ENCODE measurements at regions not wholly inside any gene's neighbourhood (a gene's known extent, or its start where the extent isn't known, plus 50 kb on each side); places are given as distances from the start of the nearest gene placed in this dataset.

- no peak for TF ChIP-seq POLR2A (IDR thresholded peaks at IDR 0.05; ENCODE audit: extremely low read depth, insufficient read length)
- TF ChIP-seq MAX (IDR thresholded peaks at IDR 0.05; ENCODE audit: low read depth, low read length), result no peak
- TF ChIP-seq MYC (IDR thresholded peaks at IDR 0.05; ENCODE audit: low read depth, low read length), result no peak
- TF ChIP-seq, protein P1, sequence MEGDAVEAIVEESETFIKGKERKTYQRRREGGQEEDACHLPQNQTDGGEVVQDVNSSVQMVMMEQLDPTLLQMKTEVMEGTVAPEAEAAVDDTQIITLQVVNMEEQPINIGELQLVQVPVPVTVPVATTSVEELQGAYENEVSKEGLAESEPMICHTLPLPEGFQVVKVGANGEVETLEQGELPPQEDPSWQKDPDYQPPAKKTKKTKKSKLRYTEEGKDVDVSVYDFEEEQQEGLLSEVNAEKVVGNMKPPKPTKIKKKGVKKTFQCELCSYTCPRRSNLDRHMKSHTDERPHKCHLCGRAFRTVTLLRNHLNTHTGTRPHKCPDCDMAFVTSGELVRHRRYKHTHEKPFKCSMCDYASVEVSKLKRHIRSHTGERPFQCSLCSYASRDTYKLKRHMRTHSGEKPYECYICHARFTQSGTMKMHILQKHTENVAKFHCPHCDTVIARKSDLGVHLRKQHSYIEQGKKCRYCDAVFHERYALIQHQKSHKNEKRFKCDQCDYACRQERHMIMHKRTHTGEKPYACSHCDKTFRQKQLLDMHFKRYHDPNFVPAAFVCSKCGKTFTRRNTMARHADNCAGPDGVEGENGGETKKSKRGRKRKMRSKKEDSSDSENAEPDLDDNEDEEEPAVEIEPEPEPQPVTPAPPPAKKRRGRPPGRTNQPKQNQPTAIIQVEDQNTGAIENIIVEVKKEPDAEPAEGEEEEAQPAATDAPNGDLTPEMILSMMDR (IDR thresholded peaks at IDR 0.05; ENCODE audit: low read depth, low read length), result no peak
- H3K4me3 ChIP-seq (ENCODE audit: low read depth, low read length), result no peak overlapping the region
- DNase-seq (ENCODE audit: low read depth), result no peak
These were observed 1143.6 kb downstream of the FLRT2 start for GRCh38 chr14:86673523-86673969.

DNA sequence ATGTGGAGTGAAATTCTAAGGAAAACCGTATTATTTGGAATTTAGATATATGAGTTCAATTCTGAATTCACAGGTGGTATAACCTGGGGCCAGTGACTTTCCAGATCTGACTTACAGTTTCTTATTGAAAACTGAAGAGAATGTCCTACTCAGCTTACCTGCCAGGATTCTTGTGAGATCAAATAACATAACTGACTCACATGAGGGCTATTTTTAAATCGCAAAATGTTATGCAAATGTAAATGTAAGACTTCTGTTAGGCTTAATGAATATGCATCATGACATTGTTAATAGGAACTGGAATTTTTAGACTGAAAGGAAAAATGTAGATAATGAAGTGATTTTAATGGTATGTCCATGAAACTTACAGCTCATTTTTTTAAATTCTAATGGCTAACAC, 1142.1 kb downstream of the FLRT2 start:
- no peak for TF ChIP-seq POLR2A (IDR thresholded peaks at IDR 0.05; ENCODE audit: extremely low read depth, insufficient read length)
- DNase-seq (ENCODE audit: low read depth), result no peak
- no peak overlapping the region for H3K4me3 ChIP-seq (ENCODE audit: low read depth, low read length)

DNA sequence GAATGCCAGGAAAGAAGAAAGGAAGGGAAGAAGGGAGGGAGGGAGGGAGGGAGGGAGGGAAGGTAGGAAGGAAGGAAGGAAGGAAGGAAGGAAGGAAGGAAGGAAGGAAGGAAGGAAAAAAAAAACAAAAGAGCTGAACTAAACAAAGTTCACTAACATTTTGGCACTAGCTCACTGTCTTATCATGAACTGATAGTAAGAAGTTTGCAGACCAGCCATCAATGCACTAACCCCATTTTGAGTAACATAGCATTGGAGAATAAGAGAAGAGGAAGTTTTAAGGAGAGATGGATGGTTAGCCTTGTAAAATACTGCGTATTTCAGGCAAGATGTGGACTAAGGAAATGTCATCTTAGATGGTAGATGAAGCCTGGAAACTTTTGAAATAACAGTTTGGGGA, 1136.0 kb downstream of the FLRT2 start:
- DNase-seq (ENCODE audit: low read depth), result no peak
- H3K4me3 ChIP-seq (ENCODE audit: low read depth, low read length), result no peak overlapping the region
- TF ChIP-seq, protein P1 (IDR thresholded peaks at IDR 0.05; ENCODE audit: low read depth, low read length), result no peak
- TF ChIP-seq MAX (IDR thresholded peaks at IDR 0.05; ENCODE audit: low read depth, low read length) (no peak), POLR2A (IDR thresholded peaks at IDR 0.05; ENCODE audit: extremely low read depth, insufficient read length) (no peak), MYC (IDR thresholded peaks at IDR 0.05; ENCODE audit: low read depth, low read length) (no peak)

DNA sequence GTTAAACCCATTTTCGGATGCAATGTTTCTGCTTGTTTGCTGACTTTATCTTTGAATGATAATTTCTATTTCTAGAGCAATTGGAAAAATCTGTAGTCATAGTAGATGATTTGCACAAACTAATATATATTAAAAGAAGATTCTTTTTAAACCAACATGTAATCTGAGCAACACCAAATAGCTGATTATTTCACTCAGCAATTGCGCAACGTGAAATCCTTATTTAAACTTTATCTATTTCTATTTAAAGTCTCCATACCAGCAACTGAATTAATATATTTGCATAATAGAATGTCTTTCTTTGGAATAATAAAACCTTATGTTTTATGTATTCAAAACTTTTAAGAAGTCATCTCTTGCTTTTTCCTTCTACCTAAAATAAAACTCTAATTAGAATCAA, 1132.4 kb downstream of the FLRT2 start:
- H3K4me3 ChIP-seq (ENCODE audit: low read depth, low read length), result no peak overlapping the region
- TF ChIP-seq MYC (IDR thresholded peaks at IDR 0.05; ENCODE audit: low read depth, low read length) (no peak), POLR2A (IDR thresholded peaks at IDR 0.05; ENCODE audit: extremely low read depth, insufficient read length) (no peak), MAX (IDR thresholded peaks at IDR 0.05; ENCODE audit: low read depth, low read length) (no peak)
- TF ChIP-seq, protein P1 (IDR thresholded peaks at IDR 0.05; ENCODE audit: low read depth, low read length), result no peak
- no peak for DNase-seq (ENCODE audit: low read depth)

GRCh38 chr14:86654558-86655184, 1124.7 kb downstream of the FLRT2 start:
- TF ChIP-seq MAX (IDR thresholded peaks at IDR 0.05; ENCODE audit: low read depth, low read length), result no peak
- TF ChIP-seq, protein P1 (IDR thresholded peaks at IDR 0.05; ENCODE audit: low read depth, low read length), result peak; percentile 56
- H3K4me3 ChIP-seq (ENCODE audit: low read depth, low read length), result no peak overlapping the region
- peak; percentile 66 for DNase-seq (ENCODE audit: low read depth)

GRCh38 chr14:86652526-86652925, 1122.6 kb downstream of the FLRT2 start:
- TF ChIP-seq, protein P1 (IDR thresholded peaks at IDR 0.05; ENCODE audit: low read depth, low read length), result no peak
- no peak for TF ChIP-seq POLR2A (IDR thresholded peaks at IDR 0.05; ENCODE audit: extremely low read depth, insufficient read length)
- no peak for TF ChIP-seq MAX (IDR thresholded peaks at IDR 0.05; ENCODE audit: low read depth, low read length)
- TF ChIP-seq MYC (IDR thresholded peaks at IDR 0.05; ENCODE audit: low read depth, low read length), result no peak
- H3K4me3 ChIP-seq (ENCODE audit: low read depth, low read length), result no peak overlapping the region
- no peak for DNase-seq (ENCODE audit: low read depth)

Measured in NB4 (cell line).